Neuronal stem cell (in vitro differentiated cells): ENCODE measurements at regions not wholly inside any gene's neighbourhood (a gene's known extent, or its start where the extent isn't known, plus 50 kb on each side); places are given as distances from the start of the nearest gene placed in this dataset.

Experiments
- DNase-seq: peaks from one replicate; pipeline ENCODE4 v3.0.0-alpha.2; 2013; ENCODE audit warnings: low spot score
- H2AFZ ChIP-seq: one replicate; pipeline ENCODE4 v1.6.1; 2013; ENCODE audit warnings: mild to moderate bottlenecking, low read length, inconsistent platforms
- H2AK5ac ChIP-seq: 2 replicates; pipeline ENCODE4 v1.6.1; 2013; ENCODE audit warnings: low read depth, mild to moderate bottlenecking, inconsistent platforms, low read length, moderate library complexity, mixed read lengths
- H2BK120ac ChIP-seq: 2 replicates; pipeline ENCODE4 v1.6.1; 2013; ENCODE audit warnings: low read depth, mild to moderate bottlenecking, inconsistent platforms, low read length, moderate library complexity, mixed read lengths
- H2BK12ac ChIP-seq: one replicate; pipeline ENCODE4 v1.6.1; 2013; ENCODE audit warnings: low read length, inconsistent platforms
- H2BK15ac ChIP-seq: 2 replicates; pipeline ENCODE4 v1.6.1; 2013; ENCODE audit warnings: mild to moderate bottlenecking, low read length, inconsistent platforms, mixed read lengths
- H2BK5ac ChIP-seq: one replicate; pipeline ENCODE4 v1.6.1; 2013; ENCODE audit warnings: inconsistent platforms, mild to moderate bottlenecking, low read length, moderate library complexity
- H3K14ac ChIP-seq: one replicate; pipeline ENCODE4 v1.6.1; 2013; ENCODE audit warnings: low read length, inconsistent platforms
- H3K18ac ChIP-seq: 2 replicates; pipeline ENCODE4 v1.6.1; 2013; ENCODE audit warnings: low read length, inconsistent platforms
- H3K23ac ChIP-seq: 2 replicates; pipeline ENCODE4 v1.6.1; 2013; ENCODE audit warnings: low read depth, mild to moderate bottlenecking, mixed read lengths, low read length, inconsistent platforms; ENCODE audit not compliant: poor library complexity
- H3K27ac ChIP-seq: replicated peaks from 3 replicates; pipeline ENCODE4 v1.5.1; 2013; ENCODE audit warnings: low read length, inconsistent platforms
- H3K27me3 ChIP-seq, 3 experiments: 2 replicates each; pipeline ENCODE4 v1.6.1; 2013; ENCODE audit warnings: low read length in 3 of 3, mild to moderate bottlenecking in 2 of 3, inconsistent platforms in 1 of 3, low read depth in 1 of 3, mixed read lengths in 1 of 3, moderate library complexity in 1 of 3; ENCODE audit not compliant: control insufficient read depth in 3 of 3, insufficient read depth in 3 of 3
- H3K36me3 ChIP-seq, 2 donors: replicated peaks in 1 of 2; 2 replicates each; pipeline ENCODE4 v1.6.1; 2013; ENCODE audit warnings: low read length in 2 of 2; ENCODE audit not compliant: control insufficient read depth in 2 of 2, insufficient read depth in 2 of 2
- H3K4ac ChIP-seq: 2 replicates; pipeline ENCODE4 v1.6.1; 2013; ENCODE audit warnings: inconsistent platforms, mild to moderate bottlenecking, low read length, moderate library complexity
- H3K4me1 ChIP-seq, 2 donors: 1 replicate in 1 of 2; 2 replicates in 1 of 2; pipeline ENCODE4 v1.6.1; 2013; ENCODE audit warnings: low read length in 2 of 2, low read depth in 1 of 2; ENCODE audit not compliant: control insufficient read depth in 2 of 2, insufficient read depth in 1 of 2
- H3K4me2 ChIP-seq: one replicate; pipeline ENCODE4 v1.6.1; 2013; ENCODE audit warnings: mild to moderate bottlenecking, low read length, inconsistent platforms; ENCODE audit not compliant: insufficient read depth, poor library complexity, severe bottlenecking
- H3K4me3 ChIP-seq, 2 donors: 2 replicates each; pipeline ENCODE4 v1.5.1; 2013; ENCODE audit warnings: low read length in 2 of 2, mild to moderate bottlenecking in 2 of 2, inconsistent platforms in 1 of 2, moderate library complexity in 1 of 2
- H3K79me1 ChIP-seq: one replicate; pipeline ENCODE4 v1.6.1; 2013; ENCODE audit warnings: low read depth, mild to moderate bottlenecking, inconsistent platforms, low read length, moderate library complexity
- H3K9ac ChIP-seq: one replicate; pipeline ENCODE4 v1.6.1; 2013; ENCODE audit warnings: mild to moderate bottlenecking, low read depth, low read length, inconsistent platforms; ENCODE audit not compliant: poor library complexity
- H3K9me3 ChIP-seq, 2 donors: replicated peaks in 1 of 2; 2 replicates each; pipeline versions ENCODE3 to v1.6.1; 2013; ENCODE audit warnings: low read length in 2 of 2, mild to moderate bottlenecking in 2 of 2, inconsistent platforms in 1 of 2, low read depth in 1 of 2, mixed read lengths in 1 of 2, moderate library complexity in 1 of 2; ENCODE audit not compliant: control insufficient read depth in 2 of 2, insufficient read depth in 1 of 2
- H4K8ac ChIP-seq: one replicate; pipeline ENCODE4 v1.6.1; 2013; ENCODE audit warnings: low read depth, mild to moderate bottlenecking, inconsistent platforms, low read length, moderate library complexity
- H4K91ac ChIP-seq: one replicate; pipeline ENCODE4 v1.6.1; 2013; ENCODE audit warnings: low read length, low read depth, mild to moderate bottlenecking, inconsistent platforms; ENCODE audit not compliant: poor library complexity
- WGBS, 2 donors: extraction: QIAGEN DNeasy Blood & Tissue Kit; methylation state at CpG; one replicate each; pipeline ENCODE4 v1.1.7; 2013; ENCODE audit warnings: missing lambda C conversion rate in 2 of 2, mixed read lengths in 1 of 2; ENCODE audit not compliant: insufficient read length in 2 of 2, insufficient replicate concordance in 1 of 2; ENCODE audit errors: extremely low coverage in 2 of 2; 5-methylcytosine and 5-hydroxymethylcytosine counted together

DNA sequence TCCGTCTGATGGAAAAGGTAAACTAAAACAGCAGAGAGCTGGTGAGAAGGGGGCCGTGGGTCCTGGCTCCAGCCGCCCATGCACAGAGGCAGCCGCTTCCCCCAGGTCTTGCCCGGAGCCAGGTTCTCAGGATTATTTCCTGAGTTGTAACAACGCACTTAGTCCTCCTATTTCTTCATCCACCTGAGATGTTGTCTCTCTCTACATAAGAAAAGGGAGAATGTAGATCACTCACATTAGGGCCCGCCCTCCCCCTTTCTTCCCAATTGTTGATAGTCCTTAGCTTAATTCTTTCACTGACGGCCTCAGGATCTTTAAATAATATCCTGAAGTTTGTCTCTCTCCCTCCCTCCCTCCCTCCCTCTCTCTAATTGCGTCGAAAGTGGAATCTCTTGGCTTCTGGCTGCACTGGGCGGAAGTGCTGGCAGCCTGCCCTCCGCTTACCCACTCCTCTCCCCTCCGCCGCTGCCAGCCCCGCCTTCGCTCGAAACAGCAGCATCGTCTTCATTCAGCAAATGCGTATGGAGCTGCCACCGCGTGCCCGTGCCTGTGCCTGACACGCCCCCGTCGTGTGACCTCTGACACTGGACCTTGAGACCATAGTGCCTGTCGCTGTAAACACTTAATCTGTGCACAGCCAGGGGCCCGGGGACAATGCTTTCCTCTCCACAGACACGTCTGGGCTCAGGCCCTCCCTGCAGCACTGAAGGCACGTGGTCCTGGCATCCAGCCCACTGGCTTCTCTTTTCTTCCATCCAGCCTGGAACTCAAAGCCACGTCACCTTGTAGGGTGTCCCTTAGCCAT is 174.5 kb upstream of the PPP2R2D start:
- no peak overlapping the region for H3K27ac ChIP-seq
- WGBS, 2 donors, result no CpG with 5 or more reads among the region's 30 CpGs
- peaks cover 0 to 6% of the 10 kb centered on the region in 2 donors for H3K9me3 ChIP-seq
- no peak overlapping the region for H2BK120ac ChIP-seq
- peak overlapping the region; percentile 4 for H4K8ac ChIP-seq
- H3K36me3 ChIP-seq, result no peaks in the 10 kb centered on the region
- peaks cover 2% of the 10 kb centered on the region for H3K79me1 ChIP-seq
- no peak overlapping the region for H4K91ac ChIP-seq
- H3K4me3 ChIP-seq, result no peak overlapping the region
- H3K4ac ChIP-seq, result no peak overlapping the region
- no peak overlapping the region for H3K14ac ChIP-seq
- H3K27me3 ChIP-seq, result peaks cover 0 to 56% (median 18%) of the 10 kb centered on the region in 3 experiments
- H2AK5ac ChIP-seq, result no peak overlapping the region
- DNase-seq, result peak; percentile 83
- H3K9ac ChIP-seq, result no peak overlapping the region
- no peak overlapping the region for H3K23ac ChIP-seq
- peak overlapping the region; percentile 53 for H2BK15ac ChIP-seq
- no peak overlapping the region for H2BK12ac ChIP-seq
- peaks cover 6 to 19% of the 10 kb centered on the region in 2 donors for H3K4me1 ChIP-seq
- H3K18ac ChIP-seq, result peak overlapping the region; percentile 52
- peak overlapping the region; percentile 3 for H2BK5ac ChIP-seq
- peak overlapping the region; percentile 43 for H2AFZ ChIP-seq
- peak overlapping the region; percentile 12 for H3K4me2 ChIP-seq

DNA sequence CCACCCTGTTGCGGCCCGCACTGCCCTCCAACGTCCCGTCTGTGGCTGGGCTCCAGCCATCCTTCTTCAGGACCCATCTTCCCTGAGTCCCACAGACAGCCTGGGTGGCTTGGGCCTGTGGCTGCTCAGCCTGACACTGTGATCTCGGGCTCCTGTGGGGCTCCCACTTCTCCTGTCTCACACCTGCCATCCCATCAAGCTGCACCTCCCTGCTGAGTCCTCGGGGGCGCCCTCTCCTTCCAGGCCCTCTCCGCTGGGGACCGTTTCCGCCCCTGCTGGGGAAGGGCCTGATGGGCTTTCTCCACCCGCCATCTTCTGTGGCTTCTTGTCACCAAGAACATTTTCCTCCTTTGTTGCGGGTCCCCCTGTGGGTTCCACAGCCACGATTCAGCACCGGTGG is 173.8 kb upstream of the PPP2R2D start:
- Histone ChIP-seq H3K9ac (no peak overlapping the region), H2BK12ac (peak overlapping the region; percentile 26), H3K23ac (no peak overlapping the region), H3K79me1 (peaks cover 2% of the 10 kb centered on the region), H3K36me3 (no peaks in the 10 kb centered on the region), H2BK15ac (peak overlapping the region; percentile 53), H3K27me3 (peaks cover 0 to 56% (median 20%) of the 10 kb centered on the region in 3 experiments), H3K4ac (no peak overlapping the region), H2BK5ac (peak overlapping the region; percentile 3), H3K4me2 (no peak overlapping the region), H4K91ac (no peak overlapping the region), H2BK120ac (no peak overlapping the region), H3K27ac (no peak overlapping the region), H2AK5ac (peak overlapping the region; percentile 95), H2AFZ (peak overlapping the region; percentile 43), H3K14ac (peak overlapping the region; percentile 97), H3K4me1 (peaks cover 6 to 19% of the 10 kb centered on the region in 2 donors), H4K8ac (no peak overlapping the region), H3K18ac (peak overlapping the region; percentile 97), H3K9me3 (peaks cover 0 to 6% of the 10 kb centered on the region in 2 donors), H3K4me3 (no peak overlapping the region)
- no CpG with 5 or more reads among the region's 14 CpGs for WGBS, 2 donors
- no peak for DNase-seq

DNA sequence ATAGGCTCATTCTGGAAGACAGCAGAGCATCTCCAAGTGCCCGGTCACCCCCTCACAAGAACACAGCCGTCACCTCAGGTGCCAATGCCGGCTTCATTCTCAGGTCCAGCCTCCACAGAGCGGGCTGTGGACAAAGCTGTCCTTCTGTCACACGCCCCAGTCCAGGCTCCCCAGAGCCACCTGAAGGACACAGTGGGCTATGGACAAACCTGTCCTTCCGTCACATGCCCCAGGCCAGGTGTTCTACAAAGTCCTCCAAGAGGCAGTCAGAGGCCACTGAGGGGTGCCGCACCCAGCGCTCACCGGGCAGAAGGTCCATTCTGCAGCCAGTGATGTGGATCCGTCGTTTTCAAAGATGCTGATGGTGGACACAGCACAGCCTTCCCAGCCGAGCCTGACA is 173.2 kb upstream of the PPP2R2D start:
- H3K9ac ChIP-seq, result no peak overlapping the region
- WGBS, 2 donors, result no CpG with 5 or more reads among the region's 12 CpGs
- H3K23ac ChIP-seq, result no peak overlapping the region
- peaks cover 6 to 21% of the 10 kb centered on the region in 2 donors for H3K4me1 ChIP-seq
- H2BK12ac ChIP-seq, result peak overlapping the region; percentile 91
- H2AK5ac ChIP-seq, result no peak overlapping the region
- peaks cover 0 to 10% of the 10 kb centered on the region in 2 donors for H3K9me3 ChIP-seq
- H4K8ac ChIP-seq, result no peak overlapping the region
- H3K4ac ChIP-seq, result no peak overlapping the region
- no peak for DNase-seq
- H2BK120ac ChIP-seq, result no peak overlapping the region
- no peak overlapping the region for H4K91ac ChIP-seq
- H3K14ac ChIP-seq, result peak overlapping the region; percentile 12
- peak overlapping the region; percentile 1 for H3K18ac ChIP-seq
- H3K4me2 ChIP-seq, result no peak overlapping the region
- no peak overlapping the region for H3K27ac ChIP-seq
- H2BK15ac ChIP-seq, result no peak overlapping the region
- peaks cover 0 to 56% (median 18%) of the 10 kb centered on the region in 3 experiments for H3K27me3 ChIP-seq
- H3K36me3 ChIP-seq, result no peaks in the 10 kb centered on the region
- no peak overlapping the region for H2AFZ ChIP-seq
- H3K4me3 ChIP-seq, result no peak overlapping the region
- no peak overlapping the region for H2BK5ac ChIP-seq
- H3K79me1 ChIP-seq, result peaks cover 2% of the 10 kb centered on the region
